SK-N-SH treated with all-trans-retinoic acid at 6 μM for 48 hours (cell line): ENCODE measurements at regions not wholly inside any gene's neighbourhood (a gene's known extent, or its start where the extent isn't known, plus 50 kb on each side); places are given as distances from the start of the nearest gene placed in this dataset.

Source experiments
- ATAC-seq: fragments of 200-7000 bp; cut with Tn5 transposase; 3 replicates; pipeline ENCODE4 v1.9.1; 2020; ENCODE audit warnings: mild to moderate bottlenecking, moderate library complexity
- ARNTL ChIP-seq: fragments of 450-650 bp; formaldehyde crosslinking; IDR thresholded peaks from 2 replicates; pipeline ENCODE4 v1.5.0; 2020; ENCODE audit warnings: low read depth, mild to moderate bottlenecking, moderate library complexity, borderline replicate concordance
- BACH2 ChIP-seq: fragments of 250-450 bp; sonication (Bioruptor Pico); IDR thresholded peaks from 2 replicates; pipeline ENCODE4 v1.9.0; 2021; ENCODE audit warnings: mild to moderate bottlenecking, borderline replicate concordance
- CSDC2 ChIP-seq: fragments of 250-450 bp; sonication (Bioruptor Pico); IDR thresholded peaks from 2 replicates; pipeline ENCODE4 v1.5.0; 2020; ENCODE audit warnings: mild to moderate bottlenecking, moderate library complexity
- ISL1 ChIP-seq: fragments of 250-450 bp; sonication (Bioruptor Pico); IDR thresholded peaks from 2 replicates; pipeline ENCODE4 v2.1.2; 2022; ENCODE audit warnings: mild to moderate bottlenecking, moderate library complexity
- PPARA ChIP-seq: fragments of 250-450 bp; sonication (Bioruptor Pico); IDR thresholded peaks from 2 replicates; pipeline ENCODE4 v1.5.0; 2020; ENCODE audit warnings: mild to moderate bottlenecking, borderline replicate concordance
- RARB ChIP-seq: fragments of 250-450 bp; sonication (Bioruptor Pico); IDR thresholded peaks from 2 replicates; pipeline ENCODE4 v1.8.0; 2021; ENCODE audit warnings: mild to moderate bottlenecking, moderate library complexity
- SNAI2 ChIP-seq: fragments of 250-450 bp; sonication (Bioruptor Pico); IDR thresholded peaks from 2 replicates; pipeline ENCODE4 v1.5.0; 2020; ENCODE audit warnings: mild to moderate bottlenecking, moderate library complexity
- TCF4 ChIP-seq: fragments of 250-450 bp; sonication (Bioruptor Pico); IDR thresholded peaks from 2 replicates; pipeline ENCODE4 v1.8.0; 2021; ENCODE audit warnings: mild to moderate bottlenecking, moderate library complexity, borderline replicate concordance
- ZFP30 ChIP-seq: fragments of 450-650 bp; formaldehyde crosslinking; IDR thresholded peaks from 2 replicates; pipeline ENCODE4 v1.5.0; 2022; ENCODE audit warnings: mild to moderate bottlenecking, moderate library complexity
- ZNF565 ChIP-seq: fragments of 450-650 bp; formaldehyde crosslinking; conservative IDR thresholded peaks from 2 replicates; pipeline ENCODE4 v1.5.0; 2020; ENCODE audit warnings: low read depth, mild to moderate bottlenecking, moderate library complexity
- ZNF70 ChIP-seq: fragments of 450-650 bp; formaldehyde crosslinking; IDR thresholded peaks from 2 replicates; pipeline ENCODE4 v1.5.0; 2020; ENCODE audit warnings: mild to moderate bottlenecking, moderate library complexity
- ZNF8 ChIP-seq: fragments of 450-650 bp; formaldehyde crosslinking; IDR thresholded peaks from 2 replicates; pipeline ENCODE4 v1.5.0; 2020; ENCODE audit warnings: mild to moderate bottlenecking, moderate library complexity
- TF ChIP-seq, protein P1 (sequence below): fragments of 250-450 bp; sonication (Bioruptor Pico); IDR thresholded peaks from 2 replicates; pipeline ENCODE4 v1.8.0; 2021; ENCODE audit warnings: low read depth, mild to moderate bottlenecking, moderate library complexity, borderline replicate concordance
- TF ChIP-seq, protein P2 (sequence below): fragments of 250-450 bp; sonication (Bioruptor Pico); IDR thresholded peaks from 2 replicates; pipeline ENCODE4 v1.5.1; 2021; ENCODE audit warnings: mild to moderate bottlenecking, moderate library complexity
- TF ChIP-seq, protein P3 (sequence below): fragments of 250-450 bp; sonication (Bioruptor Pico); IDR thresholded peaks from 2 replicates; pipeline ENCODE4 v1.5.1; 2020; ENCODE audit warnings: low read depth, mild to moderate bottlenecking, moderate library complexity
- TF ChIP-seq, protein P4 (sequence below): fragments of 250-450 bp; sonication (Bioruptor Pico); IDR thresholded peaks from 2 replicates; pipeline ENCODE4 v1.8.0; 2020; ENCODE audit warnings: mild to moderate bottlenecking, moderate library complexity, borderline replicate concordance
- TF ChIP-seq, protein P5 (sequence below): fragments of 250-450 bp; sonication (Bioruptor Pico); IDR thresholded peaks from 2 replicates; pipeline ENCODE4 v1.5.0; 2020; ENCODE audit warnings: mild to moderate bottlenecking, moderate library complexity

DNA sequence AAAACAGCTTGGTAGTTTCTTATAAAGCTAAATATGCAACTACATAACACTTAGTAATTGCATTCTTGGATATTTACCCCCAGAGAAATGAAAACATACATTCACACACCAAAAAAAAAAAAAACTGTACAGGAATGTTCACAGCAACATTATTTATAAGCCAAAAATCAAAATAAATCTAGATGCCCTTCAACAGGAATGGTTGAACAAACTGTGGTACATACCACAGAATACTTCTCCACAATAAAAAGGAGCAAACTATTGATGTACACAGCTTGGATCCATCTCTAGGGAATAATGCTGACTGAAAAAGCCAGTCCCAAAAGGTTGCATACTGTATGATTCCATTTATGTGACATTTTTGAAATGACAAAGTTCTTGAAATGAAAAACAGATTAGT is 62.1 kb upstream of the SLC38A4 start:
- TF ChIP-seq, protein P1, sequence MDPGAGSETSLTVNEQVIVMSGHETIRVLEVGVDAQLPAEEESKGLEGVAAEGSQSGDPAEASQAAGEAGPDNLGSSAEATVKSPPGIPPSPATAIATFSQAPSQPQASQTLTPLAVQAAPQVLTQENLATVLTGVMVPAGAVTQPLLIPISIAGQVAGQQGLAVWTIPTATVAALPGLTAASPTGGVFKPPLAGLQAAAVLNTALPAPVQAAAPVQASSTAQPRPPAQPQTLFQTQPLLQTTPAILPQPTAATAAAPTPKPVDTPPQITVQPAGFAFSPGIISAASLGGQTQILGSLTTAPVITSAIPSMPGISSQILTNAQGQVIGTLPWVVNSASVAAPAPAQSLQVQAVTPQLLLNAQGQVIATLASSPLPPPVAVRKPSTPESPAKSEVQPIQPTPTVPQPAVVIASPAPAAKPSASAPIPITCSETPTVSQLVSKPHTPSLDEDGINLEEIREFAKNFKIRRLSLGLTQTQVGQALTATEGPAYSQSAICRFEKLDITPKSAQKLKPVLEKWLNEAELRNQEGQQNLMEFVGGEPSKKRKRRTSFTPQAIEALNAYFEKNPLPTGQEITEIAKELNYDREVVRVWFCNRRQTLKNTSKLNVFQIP (CRISPR knock-in tag): no peak
- TF ChIP-seq, protein P2, sequence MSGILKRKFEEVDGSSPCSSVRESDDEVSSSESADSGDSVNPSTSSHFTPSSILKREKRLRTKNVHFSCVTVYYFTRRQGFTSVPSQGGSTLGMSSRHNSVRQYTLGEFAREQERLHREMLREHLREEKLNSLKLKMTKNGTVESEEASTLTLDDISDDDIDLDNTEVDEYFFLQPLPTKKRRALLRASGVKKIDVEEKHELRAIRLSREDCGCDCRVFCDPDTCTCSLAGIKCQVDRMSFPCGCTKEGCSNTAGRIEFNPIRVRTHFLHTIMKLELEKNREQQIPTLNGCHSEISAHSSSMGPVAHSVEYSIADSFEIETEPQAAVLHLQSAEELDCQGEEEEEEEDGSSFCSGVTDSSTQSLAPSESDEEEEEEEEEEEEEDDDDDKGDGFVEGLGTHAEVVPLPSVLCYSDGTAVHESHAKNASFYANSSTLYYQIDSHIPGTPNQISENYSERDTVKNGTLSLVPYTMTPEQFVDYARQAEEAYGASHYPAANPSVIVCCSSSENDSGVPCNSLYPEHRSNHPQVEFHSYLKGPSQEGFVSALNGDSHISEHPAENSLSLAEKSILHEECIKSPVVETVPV: no peak
- TF ChIP-seq ISL1 (CRISPR knock-in tag) (no peak), ZNF8 (CRISPR knock-in tag) (no peak)
- no peak for ATAC-seq

DNA sequence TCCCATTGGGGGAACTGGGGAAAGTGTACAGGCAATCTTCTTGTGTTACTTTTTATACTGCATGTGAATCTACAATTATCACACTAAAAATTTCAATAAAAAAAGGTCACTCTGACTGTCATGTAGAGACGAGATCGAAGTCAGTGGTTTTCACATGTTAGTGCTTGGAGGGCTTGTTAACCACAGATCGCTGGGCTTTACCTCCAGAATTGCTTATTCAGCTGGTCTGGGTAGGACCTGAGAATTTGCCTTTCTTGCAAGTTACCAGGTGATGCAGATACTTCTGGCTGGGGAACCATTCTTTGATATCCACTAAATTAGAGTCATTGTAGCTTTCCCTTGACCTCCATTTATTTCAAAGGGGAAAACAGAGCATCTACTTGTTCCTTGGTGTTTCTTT is 62.8 kb upstream of the SLC38A4 start:
- TF ChIP-seq, protein P2: no peak
- TF ChIP-seq ZNF8 (CRISPR knock-in tag) (no peak), CSDC2 (CRISPR knock-in tag) (no peak), TCF4 (CRISPR knock-in tag) (no peak), RARB (no peak), ZFP30 (CRISPR knock-in tag) (no peak), ISL1 (CRISPR knock-in tag) (no peak), SNAI2 (no peak), PPARA (CRISPR knock-in tag) (no peak), ZNF70 (CRISPR knock-in tag) (no peak), ARNTL (CRISPR knock-in tag) (no peak), BACH2 (CRISPR knock-in tag) (no peak), ZNF565 (CRISPR knock-in tag) (no peak)
- TF ChIP-seq, protein P3, sequence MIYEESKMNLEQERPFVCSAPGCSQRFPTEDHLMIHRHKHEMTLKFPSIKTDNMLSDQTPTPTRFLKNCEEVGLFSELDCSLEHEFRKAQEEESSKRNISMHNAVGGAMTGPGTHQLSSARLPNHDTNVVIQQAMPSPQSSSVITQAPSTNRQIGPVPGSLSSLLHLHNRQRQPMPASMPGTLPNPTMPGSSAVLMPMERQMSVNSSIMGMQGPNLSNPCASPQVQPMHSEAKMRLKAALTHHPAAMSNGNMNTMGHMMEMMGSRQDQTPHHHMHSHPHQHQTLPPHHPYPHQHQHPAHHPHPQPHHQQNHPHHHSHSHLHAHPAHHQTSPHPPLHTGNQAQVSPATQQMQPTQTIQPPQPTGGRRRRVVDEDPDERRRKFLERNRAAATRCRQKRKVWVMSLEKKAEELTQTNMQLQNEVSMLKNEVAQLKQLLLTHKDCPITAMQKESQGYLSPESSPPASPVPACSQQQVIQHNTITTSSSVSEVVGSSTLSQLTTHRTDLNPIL (CRISPR knock-in tag): no peak
- TF ChIP-seq, protein P4, sequence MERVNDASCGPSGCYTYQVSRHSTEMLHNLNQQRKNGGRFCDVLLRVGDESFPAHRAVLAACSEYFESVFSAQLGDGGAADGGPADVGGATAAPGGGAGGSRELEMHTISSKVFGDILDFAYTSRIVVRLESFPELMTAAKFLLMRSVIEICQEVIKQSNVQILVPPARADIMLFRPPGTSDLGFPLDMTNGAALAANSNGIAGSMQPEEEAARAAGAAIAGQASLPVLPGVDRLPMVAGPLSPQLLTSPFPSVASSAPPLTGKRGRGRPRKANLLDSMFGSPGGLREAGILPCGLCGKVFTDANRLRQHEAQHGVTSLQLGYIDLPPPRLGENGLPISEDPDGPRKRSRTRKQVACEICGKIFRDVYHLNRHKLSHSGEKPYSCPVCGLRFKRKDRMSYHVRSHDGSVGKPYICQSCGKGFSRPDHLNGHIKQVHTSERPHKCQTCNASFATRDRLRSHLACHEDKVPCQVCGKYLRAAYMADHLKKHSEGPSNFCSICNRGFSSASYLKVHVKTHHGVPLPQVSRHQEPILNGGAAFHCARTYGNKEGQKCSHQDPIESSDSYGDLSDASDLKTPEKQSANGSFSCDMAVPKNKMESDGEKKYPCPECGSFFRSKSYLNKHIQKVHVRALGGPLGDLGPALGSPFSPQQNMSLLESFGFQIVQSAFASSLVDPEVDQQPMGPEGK (CRISPR knock-in tag): no peak
- TF ChIP-seq, protein P1 (CRISPR knock-in tag): no peak
- TF ChIP-seq, protein P5, sequence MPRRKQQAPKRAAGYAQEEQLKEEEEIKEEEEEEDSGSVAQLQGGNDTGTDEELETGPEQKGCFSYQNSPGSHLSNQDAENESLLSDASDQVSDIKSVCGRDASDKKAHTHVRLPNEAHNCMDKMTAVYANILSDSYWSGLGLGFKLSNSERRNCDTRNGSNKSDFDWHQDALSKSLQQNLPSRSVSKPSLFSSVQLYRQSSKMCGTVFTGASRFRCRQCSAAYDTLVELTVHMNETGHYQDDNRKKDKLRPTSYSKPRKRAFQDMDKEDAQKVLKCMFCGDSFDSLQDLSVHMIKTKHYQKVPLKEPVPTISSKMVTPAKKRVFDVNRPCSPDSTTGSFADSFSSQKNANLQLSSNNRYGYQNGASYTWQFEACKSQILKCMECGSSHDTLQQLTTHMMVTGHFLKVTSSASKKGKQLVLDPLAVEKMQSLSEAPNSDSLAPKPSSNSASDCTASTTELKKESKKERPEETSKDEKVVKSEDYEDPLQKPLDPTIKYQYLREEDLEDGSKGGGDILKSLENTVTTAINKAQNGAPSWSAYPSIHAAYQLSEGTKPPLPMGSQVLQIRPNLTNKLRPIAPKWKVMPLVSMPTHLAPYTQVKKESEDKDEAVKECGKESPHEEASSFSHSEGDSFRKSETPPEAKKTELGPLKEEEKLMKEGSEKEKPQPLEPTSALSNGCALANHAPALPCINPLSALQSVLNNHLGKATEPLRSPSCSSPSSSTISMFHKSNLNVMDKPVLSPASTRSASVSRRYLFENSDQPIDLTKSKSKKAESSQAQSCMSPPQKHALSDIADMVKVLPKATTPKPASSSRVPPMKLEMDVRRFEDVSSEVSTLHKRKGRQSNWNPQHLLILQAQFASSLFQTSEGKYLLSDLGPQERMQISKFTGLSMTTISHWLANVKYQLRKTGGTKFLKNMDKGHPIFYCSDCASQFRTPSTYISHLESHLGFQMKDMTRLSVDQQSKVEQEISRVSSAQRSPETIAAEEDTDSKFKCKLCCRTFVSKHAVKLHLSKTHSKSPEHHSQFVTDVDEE: no peak
- no peak for ATAC-seq

DNA sequence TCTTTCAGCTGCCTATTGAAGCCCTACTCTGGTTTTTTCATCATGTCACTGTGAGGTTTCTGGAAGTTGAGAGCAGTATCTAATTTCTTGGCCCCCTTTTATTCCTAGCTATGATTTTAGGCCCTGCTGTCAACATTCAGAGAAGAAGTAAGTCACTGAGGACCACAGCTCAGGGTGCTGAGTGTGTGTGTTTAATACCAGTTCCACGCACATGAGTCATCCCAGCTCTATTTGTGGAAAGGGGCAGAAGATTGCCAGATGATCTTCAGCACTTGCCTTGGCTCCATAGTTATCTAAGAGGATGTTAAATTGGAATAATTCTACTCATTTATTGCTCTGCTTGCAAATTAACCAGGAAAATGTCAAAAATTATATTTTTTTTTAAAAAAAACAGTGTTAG is 65.5 kb upstream of the SLC38A4 start:
- ATAC-seq: peak; percentile 53
- TF ChIP-seq, protein P2: no peak
